HFFc6 (cell line): ENCODE measurements at regions not wholly inside any gene's neighbourhood (a gene's known extent, or its start where the extent isn't known, plus 50 kb on each side); places are given as distances from the start of the nearest gene placed in this dataset.

Experiments
- DNase-seq: peaks from one replicate; pipeline ENCODE4 v3.0.0-alpha.2; 2018
- H3K27ac Mint-ChIP-seq: 2 replicates; pipeline ENCODE4 v1.8.0; 2020; ENCODE audit warnings: mild to moderate bottlenecking, mixed read lengths
- H3K27me3 Mint-ChIP-seq: 2 replicates; pipeline ENCODE4 v1.8.0; 2021; ENCODE audit warnings: mild to moderate bottlenecking, moderate library complexity, mixed read lengths; ENCODE audit not compliant: insufficient read depth
- H3K36me3 Mint-ChIP-seq: 2 replicates; pipeline ENCODE4 v1.8.0; 2021; ENCODE audit warnings: low read depth, mixed read lengths
- H3K4me1 Mint-ChIP-seq: 2 replicates; pipeline ENCODE4 v1.8.0; 2020; ENCODE audit warnings: low read depth, mixed read lengths
- H3K4me3 Mint-ChIP-seq: 2 replicates; pipeline ENCODE4 v1.8.0; 2020; ENCODE audit warnings: mild to moderate bottlenecking, moderate library complexity, mixed read lengths
- H3K9me3 Mint-ChIP-seq: 2 replicates; pipeline ENCODE4 v1.8.0; 2020; ENCODE audit warnings: mild to moderate bottlenecking, mixed read lengths
- CTCF ChIP-seq: fragments of 200-600 bp; sonication (generic); IDR thresholded peaks from 2 replicates; pipeline ENCODE4 v1.5.0; 2021; ENCODE audit warnings: antibody characterized with exemption, mild to moderate bottlenecking

GRCh38 chr6:164415832-164416563, 893.4 kb downstream of the C6orf118 start:
- H3K4me3 Mint-ChIP-seq, result no peak overlapping the region

GRCh38 chr6:164414695-164415094, 894.7 kb downstream of the C6orf118 start:
- Mint-ChIP-seq H3K4me3 (no peak overlapping the region), H3K36me3 (peaks cover 7% of the 10 kb centered on the region; the same call in 1 of the 2 replicates), H3K27me3 (no peaks in the 10 kb centered on the region), H3K27ac (no peak overlapping the region), H3K9me3 (peaks cover 61% of the 10 kb centered on the region), H3K4me1 (no peaks in the 10 kb centered on the region)
- TF ChIP-seq CTCF, result no peak
- DNase-seq, result no peak

More at GRCh38 chr6:164415832-164416563, 893.4 kb downstream of the C6orf118 start:
- TF ChIP-seq CTCF, result no peak
- Mint-ChIP-seq H3K4me1 (no peaks in the 10 kb centered on the region), H3K27me3 (no peaks in the 10 kb centered on the region), H3K9me3 (peaks cover 62% of the 10 kb centered on the region), H3K36me3 (0 out of 2 replicates have a peak, but pooled peaks cover 9% of the 10 kb centered on the region), H3K27ac (no peak overlapping the region)
- no peak for DNase-seq

GRCh38 chr6:164412566-164412965, 896.8 kb downstream of the C6orf118 start:
- H3K27me3 Mint-ChIP-seq, result no peaks in the 10 kb centered on the region
- no peak for TF ChIP-seq CTCF
- H3K9me3 Mint-ChIP-seq, result peaks cover 51% of the 10 kb centered on the region
- H3K4me1 Mint-ChIP-seq, result no peaks in the 10 kb centered on the region
- H3K4me3 Mint-ChIP-seq, result no peak overlapping the region
- no peak for DNase-seq
- H3K36me3 Mint-ChIP-seq, result peaks cover 4% of the 10 kb centered on the region; the same call in 1 of the 2 replicates
- H3K27ac Mint-ChIP-seq, result no peak overlapping the region

- no peak overlapping the region for H3K27ac Mint-ChIP-seq
- H3K4me1 Mint-ChIP-seq, result no peaks in the 10 kb centered on the region
- H3K27me3 Mint-ChIP-seq, result no peaks in the 10 kb centered on the region
- no peak for TF ChIP-seq CTCF
- H3K36me3 Mint-ChIP-seq, result peaks cover 4% of the 10 kb centered on the region
- no peak for DNase-seq
- no peak overlapping the region for H3K4me3 Mint-ChIP-seq
- peaks cover 49% of the 10 kb centered on the region for H3K9me3 Mint-ChIP-seq
Measured at GRCh38 chr6:164410017-164410416, 899.4 kb downstream of the C6orf118 start.

GRCh38 chr6:164409309-164410009, 899.9 kb downstream of the C6orf118 start:
- no peak overlapping the region for H3K27ac Mint-ChIP-seq
- no peaks in the 10 kb centered on the region for H3K27me3 Mint-ChIP-seq
- DNase-seq, result no peak

More at GRCh38 chr6:164409309-164410009, 899.9 kb downstream of the C6orf118 start:
- Mint-ChIP-seq H3K4me1 (no peaks in the 10 kb centered on the region), H3K4me3 (no peak overlapping the region), H3K36me3 (peaks cover 4% of the 10 kb centered on the region), H3K9me3 (peaks cover 52% of the 10 kb centered on the region)
- TF ChIP-seq CTCF, result no peak
